WI38 (cell line): ENCODE measurements at regions not wholly inside any gene's neighbourhood (a gene's known extent, or its start where the extent isn't known, plus 50 kb on each side); places are given as distances from the start of the nearest gene placed in this dataset.
"Not testable (repeated sequence)": the region's sequence is repeated elsewhere in the genome, so short reads cannot be mapped to it uniquely, and the experiment has no call there.

ENCODE experiments used
- H3K4me3 ChIP-seq: 2 replicates; pipeline ENCODE4 v1.5.1; 2011; ENCODE audit warnings: low read depth, mild to moderate bottlenecking, control low read depth, low read length
- CTCF ChIP-seq: IDR thresholded peaks from 2 replicates; pipeline ENCODE4 v1.5.1; 2012; ENCODE audit warnings: low read depth, mild to moderate bottlenecking, control low read depth, low read length

- TF ChIP-seq CTCF = no peak
- no peak overlapping the region for H3K4me3 ChIP-seq
These were observed 198.4 kb upstream of the GRM3 start for GRCh38 chr7:86445285-86445684.

- H3K4me3 ChIP-seq = no peak overlapping the region
- TF ChIP-seq CTCF = no peak
These were observed 199.5 kb upstream of the GRM3 start for GRCh38 chr7:86444245-86444644.

DNA sequence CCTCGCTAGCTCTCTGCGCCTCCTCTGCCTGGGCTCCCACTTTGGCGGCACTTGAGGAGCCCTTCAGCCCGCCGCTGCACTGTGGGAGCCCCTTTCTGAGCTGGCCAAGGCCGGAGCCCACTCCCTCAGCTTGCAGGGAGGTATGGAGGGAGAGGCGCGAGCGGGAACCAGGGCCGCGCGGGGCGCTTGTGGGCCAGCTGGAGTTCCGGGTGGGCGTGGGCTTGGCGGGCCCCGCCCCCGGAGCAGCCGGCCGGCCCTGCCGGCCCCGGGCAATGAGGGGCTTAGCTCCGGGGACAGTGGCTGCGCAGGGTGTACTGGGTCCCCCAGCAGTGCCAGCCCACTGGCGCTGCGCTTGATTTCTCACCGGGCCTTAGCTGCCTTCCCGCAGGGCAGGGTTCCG lies 203.3 kb upstream of the GRM3 start:
- not testable (repeated sequence) for H3K4me3 ChIP-seq

GRCh38 chr7:86437951-86438450 lies 205.7 kb upstream of the GRM3 start:
- H3K4me3 ChIP-seq = no peak overlapping the region
- TF ChIP-seq CTCF = no peak

GRCh38 chr7:86431761-86432160 lies 211.9 kb upstream of the GRM3 start:
- TF ChIP-seq CTCF = no peak
- H3K4me3 ChIP-seq = no peak overlapping the region

- no peak for TF ChIP-seq CTCF
- no peak overlapping the region for H3K4me3 ChIP-seq
These were observed 231.9 kb upstream of the GRM3 start for GRCh38 chr7:86411814-86412213.

GRCh38 chr7:86407291-86407690 lies 236.4 kb upstream of the GRM3 start:
- TF ChIP-seq CTCF = no peak
- H3K4me3 ChIP-seq = no peak overlapping the region

DNA sequence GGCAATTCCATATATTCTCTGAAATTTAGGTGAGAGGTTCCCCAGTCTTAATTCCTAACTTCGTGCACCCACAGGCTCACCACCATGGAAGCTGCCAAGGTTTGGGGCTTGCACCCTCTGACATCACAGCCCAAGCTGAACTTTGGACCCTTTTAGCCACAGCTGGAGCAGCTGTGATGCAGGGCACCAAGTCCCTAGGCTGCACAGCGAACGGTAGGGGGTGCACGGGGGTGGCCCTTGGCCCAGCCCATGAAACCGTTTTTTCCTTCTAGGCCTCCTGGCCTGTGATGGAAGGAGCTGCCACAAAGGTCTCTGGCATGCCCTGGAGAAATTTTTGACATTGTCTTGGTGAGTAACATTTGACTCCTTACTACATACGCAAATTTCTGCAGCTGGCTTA lies 251.9 kb upstream of the GRM3 start:
- no peak overlapping the region for H3K4me3 ChIP-seq

GRCh38 chr7:86375602-86376001 lies 268.1 kb upstream of the GRM3 start:
- not testable (repeated sequence) for H3K4me3 ChIP-seq

More for the DNA sequence above, 251.9 kb upstream of the GRM3 start:
- TF ChIP-seq CTCF = no peak
